ENCODE measurements at regions not wholly inside any gene's neighbourhood (a gene's known extent, or its start where the extent isn't known, plus 50 kb on each side); places are given as distances from the start of the nearest gene placed in this dataset.

DNA sequence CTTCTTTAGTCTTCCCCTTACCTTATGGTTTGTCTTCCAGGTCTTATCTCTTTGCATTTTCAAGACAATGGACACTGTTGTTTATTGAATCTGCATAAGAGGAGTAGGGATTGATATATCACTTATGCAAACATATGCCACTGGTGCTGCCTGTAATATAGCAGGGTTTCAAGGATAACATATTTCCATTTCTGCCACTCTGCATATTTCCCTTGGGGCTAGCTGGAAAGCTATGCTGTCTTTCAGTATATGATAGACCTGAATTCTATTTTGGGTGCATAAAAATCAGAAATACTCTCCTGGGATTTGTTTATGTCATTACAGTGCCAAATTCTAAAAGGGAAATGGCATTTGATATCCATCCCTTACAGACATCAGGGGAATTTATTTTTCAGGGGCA is 400.2 kb downstream of the TLR4 start:
- no peak overlapping the region for H3K4ac ChIP-seq (ENCODE audit: low read depth, low read length)
- H4K5ac ChIP-seq (ENCODE audit: insufficient read length, low read depth, low read length) = no peak overlapping the region
- H3T11ph ChIP-seq (ENCODE audit: low read length) = no peak overlapping the region
- no peaks in the 10 kb centered on the region for H3K23me2 ChIP-seq (ENCODE audit: insufficient read length, low read depth, low read length, poor library complexity, severe bottlenecking)
- no peaks in the 10 kb centered on the region for H3K79me2 ChIP-seq (ENCODE audit: insufficient read depth, low read length)
- H3K79me1 ChIP-seq (ENCODE audit: insufficient read depth, low read depth, low read length, poor library complexity, severe bottlenecking) = no peaks in the 10 kb centered on the region
- H3K23ac ChIP-seq (ENCODE audit: insufficient read length, low read depth, low read length) = no peak overlapping the region
- H4K91ac ChIP-seq (ENCODE audit: insufficient read length, low read depth, low read length) = no peak overlapping the region
- H3K27me3 ChIP-seq (ENCODE audit: insufficient read depth, low read length) = no peaks in the 10 kb centered on the region
- H3K4me3 Mint-ChIP-seq = no peak overlapping the region
- H2AK5ac ChIP-seq (ENCODE audit: insufficient read length, low read length) = no peak overlapping the region
- TF ChIP-seq, protein P1, sequence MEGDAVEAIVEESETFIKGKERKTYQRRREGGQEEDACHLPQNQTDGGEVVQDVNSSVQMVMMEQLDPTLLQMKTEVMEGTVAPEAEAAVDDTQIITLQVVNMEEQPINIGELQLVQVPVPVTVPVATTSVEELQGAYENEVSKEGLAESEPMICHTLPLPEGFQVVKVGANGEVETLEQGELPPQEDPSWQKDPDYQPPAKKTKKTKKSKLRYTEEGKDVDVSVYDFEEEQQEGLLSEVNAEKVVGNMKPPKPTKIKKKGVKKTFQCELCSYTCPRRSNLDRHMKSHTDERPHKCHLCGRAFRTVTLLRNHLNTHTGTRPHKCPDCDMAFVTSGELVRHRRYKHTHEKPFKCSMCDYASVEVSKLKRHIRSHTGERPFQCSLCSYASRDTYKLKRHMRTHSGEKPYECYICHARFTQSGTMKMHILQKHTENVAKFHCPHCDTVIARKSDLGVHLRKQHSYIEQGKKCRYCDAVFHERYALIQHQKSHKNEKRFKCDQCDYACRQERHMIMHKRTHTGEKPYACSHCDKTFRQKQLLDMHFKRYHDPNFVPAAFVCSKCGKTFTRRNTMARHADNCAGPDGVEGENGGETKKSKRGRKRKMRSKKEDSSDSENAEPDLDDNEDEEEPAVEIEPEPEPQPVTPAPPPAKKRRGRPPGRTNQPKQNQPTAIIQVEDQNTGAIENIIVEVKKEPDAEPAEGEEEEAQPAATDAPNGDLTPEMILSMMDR (conservative IDR thresholded peaks at IDR 0.05) = no peak
- H3K4me1 Mint-ChIP-seq = peaks cover 3 to 6% of the 10 kb centered on the region in 2 experiments; a peak in 3 of 4 replicates
- no peak for DNase-seq
- H2BK20ac ChIP-seq (ENCODE audit: low read depth, low read length, poor library complexity, severe bottlenecking) = no peak overlapping the region
- H2BK120ac ChIP-seq (ENCODE audit: low read depth, low read length, poor library complexity, severe bottlenecking) = no peak overlapping the region
- no peaks in the 10 kb centered on the region for H3K9me3 Mint-ChIP-seq
- no peak overlapping the region for H3K14ac ChIP-seq (ENCODE audit: insufficient read depth, low read length)
- no peak overlapping the region for H3K9ac ChIP-seq (ENCODE audit: extremely low read depth, insufficient read length, low read length)
- no peaks in the 10 kb centered on the region for H4K20me1 ChIP-seq (ENCODE audit: control insufficient read depth, insufficient read depth, insufficient read length)
- H3K27me3 Mint-ChIP-seq (ENCODE audit: low read depth) = no peaks in the 10 kb centered on the region
- no peaks in the 10 kb centered on the region for H3K9me3 ChIP-seq (ENCODE audit: control insufficient read depth, low read depth, low read length)
- no peak overlapping the region for H3K4me2 ChIP-seq (ENCODE audit: insufficient read depth, insufficient read length, low read length)
- no peak overlapping the region for H3K18ac ChIP-seq (ENCODE audit: insufficient read length, low read depth, low read length)
- H3K27ac Mint-ChIP-seq = no peak overlapping the region
- no peak overlapping the region for H2BK15ac ChIP-seq (ENCODE audit: low read depth, low read length)
- no peak overlapping the region for H2AFZ ChIP-seq (ENCODE audit: low read length)
- no peak overlapping the region for H3K56ac ChIP-seq (ENCODE audit: insufficient read length, low read depth, low read length)
- H2BK5ac ChIP-seq (ENCODE audit: insufficient read length, low read length) = no peak overlapping the region
- H3K27ac ChIP-seq (ENCODE audit: insufficient read length, low read depth, low read length) = no peak overlapping the region
- H3K4me1 ChIP-seq (ENCODE audit: insufficient read depth, low read length) = no peaks in the 10 kb centered on the region
- no peaks in the 10 kb centered on the region for H3K36me3 Mint-ChIP-seq (ENCODE audit: insufficient read depth in 1 of 3, low read depth in 3 of 3)
- H4K8ac ChIP-seq (replicated peaks; ENCODE audit: insufficient read length, low read depth, low read length) = no peak overlapping the region
- H2BK12ac ChIP-seq (ENCODE audit: insufficient read length, low read depth, low read length) = no peak overlapping the region

Data from H9 (cell line).